Testis (tissue), 2 donors: ENCODE measurements at regions not wholly inside any gene's neighbourhood (a gene's known extent, or its start where the extent isn't known, plus 50 kb on each side); places are given as distances from the start of the nearest gene placed in this dataset.

ENCODE experiments used
- CTCF ChIP-seq, 3 experiments: fragments of 450-650 bp in 2 of 3; fragments of 200-600 bp in 1 of 3; sonication (generic) in 1 of 3; IDR thresholded peaks; one replicate each; pipeline ENCODE4 v1.5.1; 2016 to 2019; ENCODE audit warnings: antibody characterized with exemption in 3 of 3, mild to moderate bottlenecking in 2 of 3, moderate library complexity in 1 of 3
- POLR2A ChIP-seq: fragments of 450-650 bp; IDR thresholded peaks from one replicate; pipeline ENCODE4 v1.6.1; 2017; ENCODE audit warnings: antibody characterized with exemption, mild to moderate bottlenecking, moderate library complexity

- no peak for TF ChIP-seq CTCF (IDR thresholded peaks at IDR 0.05)
- TF ChIP-seq POLR2A: no peak
Measured at GRCh38 chr7:113368256-113368655, 249.9 kb upstream of the SMIM30 start.
